Kidney epithelial cell (primary cell): ENCODE measurements at regions not wholly inside any gene's neighbourhood (a gene's known extent, or its start where the extent isn't known, plus 50 kb on each side); places are given as distances from the start of the nearest gene placed in this dataset.

Experiments
- DNase-seq: peaks from one replicate; pipeline ENCODE4 v3.0.0-alpha.2; 2010; ENCODE audit warnings: low read depth
- H3K27me3 ChIP-seq: 2 replicates; pipeline ENCODE4 v1.6.0; 2011; ENCODE audit warnings: low read length; ENCODE audit not compliant: control insufficient read depth, insufficient read depth
- H3K36me3 ChIP-seq: 2 replicates; pipeline ENCODE4 v1.5.1; 2011; ENCODE audit warnings: low read length; ENCODE audit not compliant: control insufficient read depth, insufficient read depth
- H3K4me3 ChIP-seq: 2 replicates; pipeline ENCODE4 v1.5.1; 2011; ENCODE audit warnings: low read depth, mild to moderate bottlenecking, control low read depth, low read length
- CTCF ChIP-seq: IDR thresholded peaks from 2 replicates; pipeline ENCODE4 v1.5.1; 2011; ENCODE audit warnings: mild to moderate bottlenecking, moderate library complexity, low read length, control low read depth, inconsistent platforms; ENCODE audit not compliant: insufficient read depth, poor library complexity, severe bottlenecking

GRCh38 chr16:9610727-9611126, 519.3 kb downstream of the HAPSTR1 start:
- no peak for TF ChIP-seq CTCF
- H3K4me3 ChIP-seq, result no peak overlapping the region
- H3K27me3 ChIP-seq, result no peaks in the 10 kb centered on the region
- no peaks in the 10 kb centered on the region for H3K36me3 ChIP-seq
- DNase-seq, result no peak

- no peak overlapping the region for H3K4me3 ChIP-seq
- H3K27me3 ChIP-seq, result no peaks in the 10 kb centered on the region
- no peaks in the 10 kb centered on the region for H3K36me3 ChIP-seq
- no peak for DNase-seq
- no peak for TF ChIP-seq CTCF
Measured at GRCh38 chr16:9612267-9612666, 520.8 kb downstream of the HAPSTR1 start.

GRCh38 chr16:9614389-9614788, 522.9 kb downstream of the HAPSTR1 start:
- TF ChIP-seq CTCF, result no peak
- DNase-seq, result no peak

GRCh38 chr16:9622268-9622667, 530.8 kb downstream of the HAPSTR1 start:
- TF ChIP-seq CTCF, result no peak
- Histone ChIP-seq H3K36me3 (no peaks in the 10 kb centered on the region), H3K4me3 (no peak overlapping the region), H3K27me3 (no peaks in the 10 kb centered on the region)
- DNase-seq, result no peak

More at GRCh38 chr16:9614389-9614788, 522.9 kb downstream of the HAPSTR1 start:
- Histone ChIP-seq H3K27me3 (no peaks in the 10 kb centered on the region), H3K36me3 (no peaks in the 10 kb centered on the region), H3K4me3 (no peak overlapping the region)

DNA sequence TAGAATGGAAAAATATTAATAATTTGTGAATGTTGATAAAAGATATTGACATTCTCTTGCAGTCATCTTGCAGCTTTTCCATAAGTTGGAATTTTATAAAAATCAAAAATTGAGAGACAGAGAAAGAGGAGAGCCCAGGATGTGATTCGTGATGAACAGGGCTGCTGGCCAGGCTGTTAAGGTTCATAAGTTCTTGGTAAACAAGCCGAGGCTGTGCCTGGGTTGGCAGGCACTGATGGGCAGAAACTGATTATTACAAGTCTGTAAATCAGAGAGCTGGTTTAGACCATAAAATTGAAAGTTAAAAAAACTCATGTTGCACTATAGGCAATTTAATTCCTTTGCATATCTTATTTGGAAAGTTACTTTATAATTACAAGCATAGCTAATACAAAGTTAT, 533.7 kb downstream of the HAPSTR1 start:
- no peaks in the 10 kb centered on the region for H3K27me3 ChIP-seq
- TF ChIP-seq CTCF, result no peak

DNA sequence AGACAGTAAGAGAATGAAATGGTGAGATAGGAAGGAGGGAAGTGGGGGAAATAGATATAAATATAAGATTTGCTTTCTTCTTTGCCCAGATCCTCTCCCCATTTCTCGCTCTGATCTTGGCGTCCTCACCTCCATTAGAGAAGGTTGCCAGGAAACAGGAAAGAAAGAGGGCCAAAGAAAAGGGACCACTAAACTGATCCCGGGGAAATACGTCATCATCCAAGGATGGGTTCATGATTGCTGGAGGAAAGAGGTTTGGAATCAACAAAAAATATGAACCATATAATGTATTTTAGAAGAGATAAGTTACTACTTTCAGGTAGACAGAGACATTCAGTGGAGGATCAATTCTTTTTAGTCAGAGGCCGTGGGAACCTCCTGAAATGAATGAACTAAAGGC, 536.0 kb downstream of the HAPSTR1 start:
- Histone ChIP-seq H3K27me3 (no peaks in the 10 kb centered on the region), H3K4me3 (no peak overlapping the region), H3K36me3 (no peaks in the 10 kb centered on the region)
- DNase-seq, result no peak
- no peak for TF ChIP-seq CTCF

More for the DNA sequence above, 533.7 kb downstream of the HAPSTR1 start:
- Histone ChIP-seq H3K4me3 (no peak overlapping the region), H3K36me3 (no peaks in the 10 kb centered on the region)
- DNase-seq, result no peak
